ENCODE measurements at regions not wholly inside any gene's neighbourhood (a gene's known extent, or its start where the extent isn't known, plus 50 kb on each side); places are given as distances from the start of the nearest gene placed in this dataset.
A peak's percentile ranks its signal among the peaks of the same experiment; 100 is the strongest.

GRCh38 chr11:27234043-27234668, 128.9 kb downstream of the CCDC34 start:
- CTCF ChIA-PET, result interaction anchor here (1.1 to 1.8 kb wide), 3 partner anchors 10 to 252 kb away, joined by 3 to 5 read pairs (median 4); no protein-coding TSS in a partner anchor
- no peak overlapping the region for H3K4me3 ChIP-seq (ENCODE audit: low read depth in 2 of 2, low read length in 1 of 2)
- WGBS (ENCODE audit: low lambda C conversion rate), result 62% methylated on average over 10 of the region's 10 CpGs
- H3K9me2 ChIP-seq, result no peaks in the 10 kb centered on the region
- H3K36me3 ChIP-seq (replicated peaks in 1 of 2; ENCODE audit: control insufficient read depth in 1 of 2, insufficient read depth in 2 of 2, low read length in 1 of 2), result no peaks in the 10 kb centered on the region
- H3K4me2 ChIP-seq, result peak overlapping the region; percentile 42
- H3K4me1 ChIP-seq (ENCODE audit: control insufficient read depth in 1 of 2, insufficient read depth in 2 of 2, low read depth in 1 of 2, low read length in 1 of 2), result peaks cover 0 to 22% of the 10 kb centered on the region in 2 experiments; a peak in 1 of 4 replicates
- no peak for DNase-seq
- POLR2A ChIA-PET, result no interaction called here
- no peaks in the 10 kb centered on the region for H3K9me3 ChIP-seq
- no peaks in the 10 kb centered on the region for H3K27me3 ChIP-seq (ENCODE audit: insufficient read depth)
- peak overlapping the region in 1 of 2 experiments; percentile 46; a peak in 2 of 4 replicates for H3K27ac ChIP-seq (ENCODE audit: low read depth in 2 of 2, low read length in 1 of 2)
- no peaks in the 10 kb centered on the region for H3K79me2 ChIP-seq (ENCODE audit: insufficient read depth)
- no peak overlapping the region for H2AFZ ChIP-seq (ENCODE audit: low read depth)
- H3K9ac ChIP-seq, result no peak overlapping the region; the same call in 1 of the 2 replicates
- no peaks in the 10 kb centered on the region for H4K20me1 ChIP-seq (ENCODE audit: insufficient read depth)
- peaks cover 3% of the 10 kb centered on the region for H3F3A ChIP-seq (replicated peaks; ENCODE audit: insufficient read depth)
- TF ChIP-seq FOSL2 (IDR thresholded peaks at IDR 0.05; ENCODE audit: borderline replicate concordance, low read depth), result peak; percentile 70; the same call in 1 of the 2 replicates
- peak; percentile 80 for TF ChIP-seq TCF12 (IDR thresholded peaks at IDR 0.05)
- TF ChIP-seq USF2 (IDR thresholded peaks at IDR 0.05; ENCODE audit: borderline replicate concordance, low read depth, low read length), result no peak
- TF ChIP-seq, protein P1, sequence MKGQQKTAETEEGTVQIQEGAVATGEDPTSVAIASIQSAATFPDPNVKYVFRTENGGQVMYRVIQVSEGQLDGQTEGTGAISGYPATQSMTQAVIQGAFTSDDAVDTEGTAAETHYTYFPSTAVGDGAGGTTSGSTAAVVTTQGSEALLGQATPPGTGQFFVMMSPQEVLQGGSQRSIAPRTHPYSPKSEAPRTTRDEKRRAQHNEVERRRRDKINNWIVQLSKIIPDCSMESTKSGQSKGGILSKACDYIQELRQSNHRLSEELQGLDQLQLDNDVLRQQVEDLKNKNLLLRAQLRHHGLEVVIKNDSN (IDR thresholded peaks at IDR 0.05; ENCODE audit: borderline replicate concordance, low read depth), result no peak
- TF ChIP-seq FOXM1 (IDR thresholded peaks at IDR 0.05; ENCODE audit: low read depth), result no peak
- TF ChIP-seq NFIC (IDR thresholded peaks at IDR 0.05; ENCODE audit: borderline replicate concordance), result peak; percentile 35; the same call in 1 of the 2 replicates
- TF ChIP-seq, protein P2, sequence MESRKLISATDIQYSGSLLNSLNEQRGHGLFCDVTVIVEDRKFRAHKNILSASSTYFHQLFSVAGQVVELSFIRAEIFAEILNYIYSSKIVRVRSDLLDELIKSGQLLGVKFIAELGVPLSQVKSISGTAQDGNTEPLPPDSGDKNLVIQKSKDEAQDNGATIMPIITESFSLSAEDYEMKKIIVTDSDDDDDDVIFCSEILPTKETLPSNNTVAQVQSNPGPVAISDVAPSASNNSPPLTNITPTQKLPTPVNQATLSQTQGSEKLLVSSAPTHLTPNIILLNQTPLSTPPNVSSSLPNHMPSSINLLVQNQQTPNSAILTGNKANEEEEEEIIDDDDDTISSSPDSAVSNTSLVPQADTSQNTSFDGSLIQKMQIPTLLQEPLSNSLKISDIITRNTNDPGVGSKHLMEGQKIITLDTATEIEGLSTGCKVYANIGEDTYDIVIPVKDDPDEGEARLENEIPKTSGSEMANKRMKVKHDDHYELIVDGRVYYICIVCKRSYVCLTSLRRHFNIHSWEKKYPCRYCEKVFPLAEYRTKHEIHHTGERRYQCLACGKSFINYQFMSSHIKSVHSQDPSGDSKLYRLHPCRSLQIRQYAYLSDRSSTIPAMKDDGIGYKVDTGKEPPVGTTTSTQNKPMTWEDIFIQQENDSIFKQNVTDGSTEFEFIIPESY (IDR thresholded peaks at IDR 0.05; ENCODE audit: borderline replicate concordance, low read depth), result 0 out of 2 replicates have a peak, but pooled peaks have one; percentile 15
- no peak for TF ChIP-seq RAD21 (IDR thresholded peaks at IDR 0.05; ENCODE audit: low read length)
- peak in 1 of 2 experiments; percentile 64; a peak in 1 of 4 replicates for TF ChIP-seq EP300 (IDR thresholded peaks at IDR 0.05; ENCODE audit: borderline replicate concordance in 1 of 2, low read depth in 1 of 2, low read length in 1 of 2)
- TF ChIP-seq ELF1 (IDR thresholded peaks at IDR 0.05), result no peak
- TF ChIP-seq RCOR1 (IDR thresholded peaks at IDR 0.05; ENCODE audit: low read length), result no peak
- TF ChIP-seq GATA2 (CRISPR knock-in tag; IDR thresholded peaks at IDR 0.05), result no peak
- TF ChIP-seq, protein P3, sequence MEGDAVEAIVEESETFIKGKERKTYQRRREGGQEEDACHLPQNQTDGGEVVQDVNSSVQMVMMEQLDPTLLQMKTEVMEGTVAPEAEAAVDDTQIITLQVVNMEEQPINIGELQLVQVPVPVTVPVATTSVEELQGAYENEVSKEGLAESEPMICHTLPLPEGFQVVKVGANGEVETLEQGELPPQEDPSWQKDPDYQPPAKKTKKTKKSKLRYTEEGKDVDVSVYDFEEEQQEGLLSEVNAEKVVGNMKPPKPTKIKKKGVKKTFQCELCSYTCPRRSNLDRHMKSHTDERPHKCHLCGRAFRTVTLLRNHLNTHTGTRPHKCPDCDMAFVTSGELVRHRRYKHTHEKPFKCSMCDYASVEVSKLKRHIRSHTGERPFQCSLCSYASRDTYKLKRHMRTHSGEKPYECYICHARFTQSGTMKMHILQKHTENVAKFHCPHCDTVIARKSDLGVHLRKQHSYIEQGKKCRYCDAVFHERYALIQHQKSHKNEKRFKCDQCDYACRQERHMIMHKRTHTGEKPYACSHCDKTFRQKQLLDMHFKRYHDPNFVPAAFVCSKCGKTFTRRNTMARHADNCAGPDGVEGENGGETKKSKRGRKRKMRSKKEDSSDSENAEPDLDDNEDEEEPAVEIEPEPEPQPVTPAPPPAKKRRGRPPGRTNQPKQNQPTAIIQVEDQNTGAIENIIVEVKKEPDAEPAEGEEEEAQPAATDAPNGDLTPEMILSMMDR (IDR thresholded peaks at IDR 0.05), result peak; percentile 31; the same call in 1 of the 2 replicates
- TF ChIP-seq EZH2phosphoT487 (IDR thresholded peaks at IDR 0.05; ENCODE audit: borderline replicate concordance, low read depth), result no peak
- no peak for TF ChIP-seq YY1 (IDR thresholded peaks at IDR 0.05; ENCODE audit: low read depth)
- TF ChIP-seq RFX5 (IDR thresholded peaks at IDR 0.05; ENCODE audit: low read length), result no peak
- no peak for TF ChIP-seq CHD2 (IDR thresholded peaks at IDR 0.05; ENCODE audit: low read length, partially characterized antibody)
- TF ChIP-seq TEAD4 (IDR thresholded peaks at IDR 0.05; ENCODE audit: borderline replicate concordance, insufficient read depth), result peak; percentile 20; the same call in 1 of the 2 replicates
- TF ChIP-seq SMC3 (IDR thresholded peaks at IDR 0.05; ENCODE audit: low read depth, low read length), result no peak
- TF ChIP-seq GABPA (IDR thresholded peaks at IDR 0.05; ENCODE audit: low read depth), result no peak
- TF ChIP-seq FOXJ3 (CRISPR knock-in tag; IDR thresholded peaks at IDR 0.05), result no peak
- TF ChIP-seq, protein P4, sequence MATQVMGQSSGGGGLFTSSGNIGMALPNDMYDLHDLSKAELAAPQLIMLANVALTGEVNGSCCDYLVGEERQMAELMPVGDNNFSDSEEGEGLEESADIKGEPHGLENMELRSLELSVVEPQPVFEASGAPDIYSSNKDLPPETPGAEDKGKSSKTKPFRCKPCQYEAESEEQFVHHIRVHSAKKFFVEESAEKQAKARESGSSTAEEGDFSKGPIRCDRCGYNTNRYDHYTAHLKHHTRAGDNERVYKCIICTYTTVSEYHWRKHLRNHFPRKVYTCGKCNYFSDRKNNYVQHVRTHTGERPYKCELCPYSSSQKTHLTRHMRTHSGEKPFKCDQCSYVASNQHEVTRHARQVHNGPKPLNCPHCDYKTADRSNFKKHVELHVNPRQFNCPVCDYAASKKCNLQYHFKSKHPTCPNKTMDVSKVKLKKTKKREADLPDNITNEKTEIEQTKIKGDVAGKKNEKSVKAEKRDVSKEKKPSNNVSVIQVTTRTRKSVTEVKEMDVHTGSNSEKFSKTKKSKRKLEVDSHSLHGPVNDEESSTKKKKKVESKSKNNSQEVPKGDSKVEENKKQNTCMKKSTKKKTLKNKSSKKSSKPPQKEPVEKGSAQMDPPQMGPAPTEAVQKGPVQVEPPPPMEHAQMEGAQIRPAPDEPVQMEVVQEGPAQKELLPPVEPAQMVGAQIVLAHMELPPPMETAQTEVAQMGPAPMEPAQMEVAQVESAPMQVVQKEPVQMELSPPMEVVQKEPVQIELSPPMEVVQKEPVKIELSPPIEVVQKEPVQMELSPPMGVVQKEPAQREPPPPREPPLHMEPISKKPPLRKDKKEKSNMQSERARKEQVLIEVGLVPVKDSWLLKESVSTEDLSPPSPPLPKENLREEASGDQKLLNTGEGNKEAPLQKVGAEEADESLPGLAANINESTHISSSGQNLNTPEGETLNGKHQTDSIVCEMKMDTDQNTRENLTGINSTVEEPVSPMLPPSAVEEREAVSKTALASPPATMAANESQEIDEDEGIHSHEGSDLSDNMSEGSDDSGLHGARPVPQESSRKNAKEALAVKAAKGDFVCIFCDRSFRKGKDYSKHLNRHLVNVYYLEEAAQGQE (IDR thresholded peaks at IDR 0.05; ENCODE audit: low read depth, low read length), result no peak
- no peak for TF ChIP-seq IRF3 (IDR thresholded peaks at IDR 0.05; ENCODE audit: low read depth, low read length)

Measured in SK-N-SH (cell line).